ENCODE measurements at regions not wholly inside any gene's neighbourhood (a gene's known extent, or its start where the extent isn't known, plus 50 kb on each side); places are given as distances from the start of the nearest gene placed in this dataset.

DNA sequence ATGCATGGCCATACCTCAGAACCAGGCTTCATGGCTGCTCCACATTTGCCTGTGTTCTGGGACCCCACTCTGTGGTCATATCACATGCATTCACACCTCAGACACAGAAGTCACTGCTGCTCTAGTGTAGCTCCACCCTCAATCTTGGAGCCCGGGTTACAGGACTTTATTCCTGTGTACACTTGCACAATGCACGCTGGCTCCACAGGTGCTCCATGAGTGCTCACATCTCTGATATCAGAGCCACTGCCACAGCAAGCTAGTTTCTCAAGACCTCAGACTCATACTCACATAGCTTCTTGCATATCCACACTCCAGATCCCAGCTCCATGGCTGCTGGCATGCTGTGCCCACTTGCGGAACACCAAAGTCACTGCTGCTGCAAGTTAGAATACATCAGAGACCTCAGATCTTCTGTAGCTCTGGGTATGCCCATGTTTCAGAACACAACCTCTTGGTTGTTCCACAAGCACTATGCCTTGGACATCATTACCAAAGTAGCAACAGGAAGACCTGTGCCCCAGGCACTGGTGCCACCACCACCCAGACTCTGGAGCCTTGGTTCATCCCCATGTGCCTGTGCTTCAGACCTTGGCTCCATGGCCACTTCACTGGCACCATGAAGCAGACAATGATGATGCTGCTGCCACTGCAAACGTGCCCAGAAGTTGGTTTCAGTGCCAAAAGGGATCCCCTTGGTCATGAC lies 269.5 kb upstream of the PCDH20 start:
- no peak for DNase-seq (ENCODE audit: low spot score in 2 of 2)
- 88 to 90% methylated on average over 3 to 4 of the region's 4 CpGs for WGBS, 2 donors

GRCh38 chr13:61672756-61673155 lies 257.1 kb upstream of the PCDH20 start:
- Histone ChIP-seq H3K4me1 (no peaks in the 10 kb centered on the region), H3K4me3 (no peak overlapping the region), H3K27ac (no peak overlapping the region), H3K36me3 (no peaks in the 10 kb centered on the region), H3K9me3 (no peaks in the 10 kb centered on the region), H3K27me3 (no peaks in the 10 kb centered on the region)
- 54 to 60% methylated on average over 4 of the region's 4 CpGs for WGBS, 2 donors
- DNase-seq (ENCODE audit: low spot score in 2 of 2): no peak
- TF ChIP-seq CTCF (IDR thresholded peaks at IDR 0.05) (no peak), POLR2A (IDR thresholded peaks at IDR 0.05) (no peak), EP300 (IDR thresholded peaks at IDR 0.05) (no peak)

More for the DNA sequence above, 269.5 kb upstream of the PCDH20 start:
- no peak overlapping the region for H3K27ac ChIP-seq
- H3K9me3 ChIP-seq: no peaks in the 10 kb centered on the region
- H3K36me3 ChIP-seq: no peaks in the 10 kb centered on the region
- no peaks in the 10 kb centered on the region for H3K4me1 ChIP-seq
- H3K27me3 ChIP-seq: no peaks in the 10 kb centered on the region
- no peak for TF ChIP-seq EP300 (IDR thresholded peaks at IDR 0.05)
- TF ChIP-seq CTCF (IDR thresholded peaks at IDR 0.05): no peak
- TF ChIP-seq POLR2A (IDR thresholded peaks at IDR 0.05): no peak
- no peak overlapping the region for H3K4me3 ChIP-seq

- no peak overlapping the region for H3K4me3 ChIP-seq
- TF ChIP-seq EP300 (IDR thresholded peaks at IDR 0.05) (no peak), POLR2A (IDR thresholded peaks at IDR 0.05) (no peak), CTCF (IDR thresholded peaks at IDR 0.05) (no peak)
- H3K36me3 ChIP-seq: no peaks in the 10 kb centered on the region
- no peaks in the 10 kb centered on the region for H3K27me3 ChIP-seq
- no peaks in the 10 kb centered on the region for H3K4me1 ChIP-seq
- no peak for DNase-seq (ENCODE audit: low spot score in 2 of 2)
- no peaks in the 10 kb centered on the region for H3K9me3 ChIP-seq
- WGBS, 2 donors: 93 to 96% methylated on average over 19 of the region's 19 CpGs
- H3K27ac ChIP-seq: no peak overlapping the region
Measured at GRCh38 chr13:61670384-61671161, 254.9 kb upstream of the PCDH20 start.

GRCh38 chr13:61664801-61665705 lies 249.4 kb upstream of the PCDH20 start:
- WGBS, 2 donors: 29 to 43% methylated on average over 10 to 11 of the region's 11 CpGs
- TF ChIP-seq EP300 (IDR thresholded peaks at IDR 0.05): no peak
- TF ChIP-seq POLR2A (IDR thresholded peaks at IDR 0.05): no peak
- TF ChIP-seq CTCF (IDR thresholded peaks at IDR 0.05): no peak

More at GRCh38 chr13:61664801-61665705, 249.4 kb upstream of the PCDH20 start:
- no peaks in the 10 kb centered on the region for H3K36me3 ChIP-seq
- no peak overlapping the region for H3K27ac ChIP-seq
- peaks cover 0 to 7% (median 0%) of the 10 kb centered on the region in 4 donors for H3K4me1 ChIP-seq
- DNase-seq (ENCODE audit: low spot score in 2 of 2): no peak
- H3K27me3 ChIP-seq: no peaks in the 10 kb centered on the region
- no peak overlapping the region for H3K4me3 ChIP-seq
- no peaks in the 10 kb centered on the region for H3K9me3 ChIP-seq
